ENCODE measurements at regions not wholly inside any gene's neighbourhood (a gene's known extent, or its start where the extent isn't known, plus 50 kb on each side); places are given as distances from the start of the nearest gene placed in this dataset.

- H3K36me3 ChIP-seq: no peaks in the 10 kb centered on the region
- no peaks in the 10 kb centered on the region for H3K9me3 ChIP-seq
- DNase-seq (ENCODE audit: low spot score) (no peak), ATAC-seq (ENCODE audit: insufficient number of reproducible peaks, low FRiP score, low read depth) (no peak)
- TF ChIP-seq CTCF (IDR thresholded peaks at IDR 0.05): no peak
- no peaks in the 10 kb centered on the region for H3K4me1 ChIP-seq (ENCODE audit: control insufficient read depth in 1 of 2, low read depth in 2 of 2)
- no peaks in the 10 kb centered on the region for H3K27me3 ChIP-seq (replicated peaks; ENCODE audit: insufficient read depth)
- no peak overlapping the region for H3K27ac ChIP-seq
- H3K4me3 ChIP-seq: no peak overlapping the region
These were observed 61.1 kb upstream of the ZMIZ1 start for GRCh38 chr10:79007421-79008319.

GRCh38 chr10:79009145-79009544 lies 59.6 kb upstream of the ZMIZ1 start:
- H3K4me1 ChIP-seq (ENCODE audit: control insufficient read depth in 1 of 2, low read depth in 2 of 2): no peaks in the 10 kb centered on the region
- no peaks in the 10 kb centered on the region for H3K9me3 ChIP-seq
- H3K4me3 ChIP-seq: no peak overlapping the region
- no peaks in the 10 kb centered on the region for H3K36me3 ChIP-seq
- H3K27me3 ChIP-seq (replicated peaks; ENCODE audit: insufficient read depth): no peaks in the 10 kb centered on the region
- no peak for ATAC-seq (ENCODE audit: insufficient number of reproducible peaks, low FRiP score, low read depth)
- no peak for DNase-seq (ENCODE audit: low spot score)
- H3K27ac ChIP-seq: no peak overlapping the region
- TF ChIP-seq CTCF (IDR thresholded peaks at IDR 0.05): no peak

- H3K4me3 ChIP-seq: no peak overlapping the region
- DNase-seq (ENCODE audit: low spot score): no peak
- H3K27ac ChIP-seq: no peak overlapping the region
- no peak for TF ChIP-seq CTCF (IDR thresholded peaks at IDR 0.05)
- no peak for ATAC-seq (ENCODE audit: insufficient number of reproducible peaks, low FRiP score, low read depth)
- no peaks in the 10 kb centered on the region for H3K27me3 ChIP-seq (replicated peaks; ENCODE audit: insufficient read depth)
- H3K4me1 ChIP-seq (ENCODE audit: control insufficient read depth in 1 of 2, low read depth in 2 of 2): no peaks in the 10 kb centered on the region
- no peaks in the 10 kb centered on the region for H3K36me3 ChIP-seq
- no peaks in the 10 kb centered on the region for H3K9me3 ChIP-seq
These were observed 56.2 kb upstream of the ZMIZ1 start for GRCh38 chr10:79012567-79012966.

- no peak overlapping the region for H3K27ac ChIP-seq
- no peaks in the 10 kb centered on the region for H3K9me3 ChIP-seq
- no peak for ATAC-seq (ENCODE audit: insufficient number of reproducible peaks, low FRiP score, low read depth)
- H3K36me3 ChIP-seq: no peaks in the 10 kb centered on the region
- no peaks in the 10 kb centered on the region for H3K27me3 ChIP-seq (replicated peaks; ENCODE audit: insufficient read depth)
- H3K4me1 ChIP-seq (ENCODE audit: control insufficient read depth in 1 of 2, low read depth in 2 of 2): no peaks in the 10 kb centered on the region
- H3K4me3 ChIP-seq: no peak overlapping the region
- no peak for DNase-seq (ENCODE audit: low spot score)
- no peak for TF ChIP-seq CTCF (IDR thresholded peaks at IDR 0.05)
These were observed 55.3 kb upstream of the ZMIZ1 start for GRCh38 chr10:79013406-79013987.

GRCh38 chr10:79014796-79015195 lies 54.0 kb upstream of the ZMIZ1 start:
- no peaks in the 10 kb centered on the region for H3K36me3 ChIP-seq

More at GRCh38 chr10:79014796-79015195, 54.0 kb upstream of the ZMIZ1 start:
- no peaks in the 10 kb centered on the region for H3K27me3 ChIP-seq (replicated peaks; ENCODE audit: insufficient read depth)
- DNase-seq (ENCODE audit: low spot score) (no peak), ATAC-seq (ENCODE audit: insufficient number of reproducible peaks, low FRiP score, low read depth) (no peak)
- no peaks in the 10 kb centered on the region for H3K4me1 ChIP-seq (ENCODE audit: control insufficient read depth in 1 of 2, low read depth in 2 of 2)
- H3K4me3 ChIP-seq: no peak overlapping the region
- no peaks in the 10 kb centered on the region for H3K9me3 ChIP-seq
- TF ChIP-seq CTCF (IDR thresholded peaks at IDR 0.05): no peak
- H3K27ac ChIP-seq: no peak overlapping the region

All from thoracic aorta (tissue), 2 donors.